GM12874 (cell line): ENCODE measurements at regions not wholly inside any gene's neighbourhood (a gene's known extent, or its start where the extent isn't known, plus 50 kb on each side); places are given as distances from the start of the nearest gene placed in this dataset.

Experiments
- TF ChIP-seq, protein P1 (sequence below): IDR thresholded peaks from 2 replicates; pipeline ENCODE4 v1.5.1; 2011; ENCODE audit warnings: low read depth, mild to moderate bottlenecking, control low read depth, low read length, moderate library complexity; ENCODE audit not compliant: insufficient read depth

DNA sequence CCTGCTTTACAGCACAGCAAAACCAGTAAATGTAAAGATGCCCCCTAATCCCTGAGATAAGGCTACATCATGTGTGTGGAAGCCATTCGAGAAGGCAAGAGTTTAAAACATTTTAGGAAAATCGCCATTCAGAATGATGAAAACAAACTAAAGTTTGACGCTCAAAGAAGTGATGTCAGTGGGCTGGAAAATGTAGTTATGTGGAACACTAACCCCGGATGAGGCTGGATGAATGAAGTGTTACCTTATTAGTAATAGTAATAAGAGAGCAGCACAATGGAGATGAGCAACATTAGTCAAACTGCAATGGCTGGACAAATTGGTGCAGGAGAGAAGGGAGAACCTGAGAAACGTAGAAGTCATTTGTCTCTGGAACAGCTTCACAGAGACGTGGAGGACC, 130.7 kb upstream of the ARID1B start:
- TF ChIP-seq, protein P1, sequence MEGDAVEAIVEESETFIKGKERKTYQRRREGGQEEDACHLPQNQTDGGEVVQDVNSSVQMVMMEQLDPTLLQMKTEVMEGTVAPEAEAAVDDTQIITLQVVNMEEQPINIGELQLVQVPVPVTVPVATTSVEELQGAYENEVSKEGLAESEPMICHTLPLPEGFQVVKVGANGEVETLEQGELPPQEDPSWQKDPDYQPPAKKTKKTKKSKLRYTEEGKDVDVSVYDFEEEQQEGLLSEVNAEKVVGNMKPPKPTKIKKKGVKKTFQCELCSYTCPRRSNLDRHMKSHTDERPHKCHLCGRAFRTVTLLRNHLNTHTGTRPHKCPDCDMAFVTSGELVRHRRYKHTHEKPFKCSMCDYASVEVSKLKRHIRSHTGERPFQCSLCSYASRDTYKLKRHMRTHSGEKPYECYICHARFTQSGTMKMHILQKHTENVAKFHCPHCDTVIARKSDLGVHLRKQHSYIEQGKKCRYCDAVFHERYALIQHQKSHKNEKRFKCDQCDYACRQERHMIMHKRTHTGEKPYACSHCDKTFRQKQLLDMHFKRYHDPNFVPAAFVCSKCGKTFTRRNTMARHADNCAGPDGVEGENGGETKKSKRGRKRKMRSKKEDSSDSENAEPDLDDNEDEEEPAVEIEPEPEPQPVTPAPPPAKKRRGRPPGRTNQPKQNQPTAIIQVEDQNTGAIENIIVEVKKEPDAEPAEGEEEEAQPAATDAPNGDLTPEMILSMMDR: no peak

DNA sequence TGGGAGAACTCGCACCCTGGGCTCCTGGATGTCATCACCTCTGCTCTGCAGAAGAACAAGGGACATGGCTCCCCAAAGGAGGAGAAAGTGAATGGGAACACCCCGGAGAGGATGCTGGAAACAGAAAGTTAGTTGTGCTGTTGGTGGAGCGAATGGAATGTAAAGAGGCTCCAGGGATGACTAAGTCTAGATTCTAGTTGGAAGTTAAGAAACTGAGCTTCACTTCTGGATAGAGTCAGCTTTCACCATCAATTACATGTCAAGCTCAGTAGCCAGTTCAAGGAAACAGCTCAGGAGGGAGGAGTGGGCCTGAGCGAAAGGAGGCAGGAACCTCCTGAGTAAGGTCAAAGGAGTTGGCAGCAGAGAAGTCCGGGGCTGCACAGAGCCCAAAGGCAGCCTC, 132.1 kb upstream of the ARID1B start:
- TF ChIP-seq, protein P1: no peak

DNA sequence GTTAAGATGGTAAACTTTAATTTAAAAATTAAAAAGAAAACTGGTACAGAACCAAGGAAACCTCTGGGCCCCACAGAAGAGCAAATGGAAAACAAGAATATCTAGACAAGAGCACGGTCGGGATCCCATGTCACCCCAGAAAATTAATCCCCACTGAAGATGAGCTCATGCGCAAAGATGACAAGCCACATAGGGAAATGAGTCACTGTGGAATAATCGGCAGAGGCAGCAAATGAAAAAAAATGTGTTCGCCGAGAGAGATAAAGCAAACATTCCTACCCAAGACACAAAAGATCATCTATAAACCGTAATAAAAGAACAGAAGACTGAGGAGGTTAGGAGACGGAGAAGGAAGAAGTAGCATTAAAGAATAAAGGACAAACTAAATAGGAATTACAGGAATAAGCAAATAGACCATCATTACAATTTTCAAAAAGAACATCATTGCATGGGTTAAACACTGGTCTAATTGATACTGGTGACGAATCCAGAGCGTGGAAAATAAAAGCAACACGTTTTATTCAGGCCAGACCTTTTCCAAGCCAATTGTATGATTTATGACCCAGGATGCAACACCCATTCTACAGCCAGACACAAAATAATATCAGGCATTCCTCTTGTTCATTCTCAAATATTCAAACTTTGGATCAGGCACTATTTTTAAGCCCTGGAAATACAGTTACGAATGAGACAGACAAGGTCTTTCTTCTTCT, 138.0 kb upstream of the ARID1B start:
- TF ChIP-seq, protein P1: no peak

GRCh38 chr6:156638581-156638980, 138.6 kb upstream of the ARID1B start:
- TF ChIP-seq, protein P1: no peak

- TF ChIP-seq, protein P1: no peak
These were observed 142.2 kb upstream of the ARID1B start for GRCh38 chr6:156634951-156635371.

DNA sequence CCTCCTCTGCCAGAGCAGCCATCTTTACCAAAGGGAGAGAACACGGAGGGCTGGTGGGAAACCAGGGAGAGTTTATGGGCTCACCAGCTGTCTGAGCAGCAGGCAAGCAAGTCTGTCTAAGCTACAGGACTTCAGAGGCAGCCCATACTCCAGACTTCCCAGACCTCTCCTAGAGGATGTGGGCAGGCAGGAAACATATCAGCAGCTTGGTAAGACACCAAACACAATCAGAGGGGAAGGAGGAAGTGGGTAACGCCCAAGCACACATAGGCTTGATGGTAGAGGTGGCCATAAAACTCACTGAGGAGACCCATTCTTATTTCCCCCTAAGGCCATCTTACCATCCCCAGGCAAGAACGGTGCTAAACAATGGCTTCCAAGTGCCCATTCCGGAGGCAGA, 143.1 kb upstream of the ARID1B start:
- TF ChIP-seq, protein P1: no peak

GRCh38 chr6:156633291-156633690, 143.9 kb upstream of the ARID1B start:
- TF ChIP-seq, protein P1: no peak
